ENCODE measurements at regions not wholly inside any gene's neighbourhood (a gene's known extent, or its start where the extent isn't known, plus 50 kb on each side); places are given as distances from the start of the nearest gene placed in this dataset.

DNA sequence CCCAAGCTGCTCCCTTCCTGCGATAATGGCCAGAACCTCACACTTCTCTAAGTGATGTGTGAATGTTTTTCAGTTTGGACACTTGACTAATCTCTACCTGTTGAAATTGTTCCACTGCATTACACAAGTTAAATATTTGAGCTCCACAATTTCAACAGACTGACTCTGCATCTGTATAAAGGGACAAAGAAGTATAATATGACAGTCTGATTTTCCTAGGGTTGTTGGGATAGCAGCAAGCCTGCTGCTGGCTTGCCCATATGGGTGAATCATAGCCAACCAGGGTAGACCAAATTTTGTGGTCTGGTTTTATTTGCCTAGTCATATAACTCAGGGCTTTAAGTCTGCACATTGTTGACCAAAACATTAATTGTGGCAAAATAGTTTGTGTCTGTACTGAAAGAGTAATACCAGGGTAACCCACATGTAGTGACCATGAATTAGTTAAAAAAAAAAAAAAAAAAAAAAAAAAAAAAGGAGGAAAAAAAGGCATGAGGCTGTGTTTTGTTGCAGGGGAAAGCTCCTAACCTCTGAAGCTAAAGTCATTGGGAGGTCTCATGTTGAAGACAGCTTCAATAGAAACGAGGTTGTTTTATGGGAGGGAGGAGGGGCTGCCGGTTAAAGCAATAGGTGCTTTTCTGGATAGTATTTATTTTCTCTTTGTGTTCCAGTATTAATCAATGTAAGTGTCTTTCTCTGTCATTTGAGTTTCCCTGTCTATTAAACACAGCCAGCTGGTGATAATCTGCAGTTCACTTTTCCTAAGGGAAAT is 534.2 kb downstream of the RAB28 start:
- 46% methylated on average over 3 of the region's 3 CpGs for WGBS (ENCODE audit: missing lambda C conversion rate)
- no peak for TF ChIP-seq CHD4 (IDR thresholded peaks at IDR 0.05; ENCODE audit: borderline replicate concordance)
- TF ChIP-seq RCOR1 (IDR thresholded peaks at IDR 0.05; ENCODE audit: low read depth, low read length), result no peak
- TF ChIP-seq JUNB (IDR thresholded peaks at IDR 0.05), result no peak
- no peak for TF ChIP-seq NFE2L2 (conservative IDR thresholded peaks at IDR 0.05; ENCODE audit: low read length)
- TF ChIP-seq BHLHE40 (IDR thresholded peaks at IDR 0.05; ENCODE audit: low read depth, low read length), result no peak
- no peak for TF ChIP-seq CBX8 (IDR thresholded peaks at IDR 0.05)
- TF ChIP-seq ATOH8 (CRISPR knock-in tag; IDR thresholded peaks at IDR 0.05; ENCODE audit: low read depth), result no peak
- TF ChIP-seq, protein P1, sequence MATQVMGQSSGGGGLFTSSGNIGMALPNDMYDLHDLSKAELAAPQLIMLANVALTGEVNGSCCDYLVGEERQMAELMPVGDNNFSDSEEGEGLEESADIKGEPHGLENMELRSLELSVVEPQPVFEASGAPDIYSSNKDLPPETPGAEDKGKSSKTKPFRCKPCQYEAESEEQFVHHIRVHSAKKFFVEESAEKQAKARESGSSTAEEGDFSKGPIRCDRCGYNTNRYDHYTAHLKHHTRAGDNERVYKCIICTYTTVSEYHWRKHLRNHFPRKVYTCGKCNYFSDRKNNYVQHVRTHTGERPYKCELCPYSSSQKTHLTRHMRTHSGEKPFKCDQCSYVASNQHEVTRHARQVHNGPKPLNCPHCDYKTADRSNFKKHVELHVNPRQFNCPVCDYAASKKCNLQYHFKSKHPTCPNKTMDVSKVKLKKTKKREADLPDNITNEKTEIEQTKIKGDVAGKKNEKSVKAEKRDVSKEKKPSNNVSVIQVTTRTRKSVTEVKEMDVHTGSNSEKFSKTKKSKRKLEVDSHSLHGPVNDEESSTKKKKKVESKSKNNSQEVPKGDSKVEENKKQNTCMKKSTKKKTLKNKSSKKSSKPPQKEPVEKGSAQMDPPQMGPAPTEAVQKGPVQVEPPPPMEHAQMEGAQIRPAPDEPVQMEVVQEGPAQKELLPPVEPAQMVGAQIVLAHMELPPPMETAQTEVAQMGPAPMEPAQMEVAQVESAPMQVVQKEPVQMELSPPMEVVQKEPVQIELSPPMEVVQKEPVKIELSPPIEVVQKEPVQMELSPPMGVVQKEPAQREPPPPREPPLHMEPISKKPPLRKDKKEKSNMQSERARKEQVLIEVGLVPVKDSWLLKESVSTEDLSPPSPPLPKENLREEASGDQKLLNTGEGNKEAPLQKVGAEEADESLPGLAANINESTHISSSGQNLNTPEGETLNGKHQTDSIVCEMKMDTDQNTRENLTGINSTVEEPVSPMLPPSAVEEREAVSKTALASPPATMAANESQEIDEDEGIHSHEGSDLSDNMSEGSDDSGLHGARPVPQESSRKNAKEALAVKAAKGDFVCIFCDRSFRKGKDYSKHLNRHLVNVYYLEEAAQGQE (IDR thresholded peaks at IDR 0.05), result no peak
- TF ChIP-seq POLR2A (IDR thresholded peaks at IDR 0.05; ENCODE audit: low read length), result no peak
- no peak for TF ChIP-seq NPAS2 (CRISPR knock-in tag; IDR thresholded peaks at IDR 0.05; ENCODE audit: borderline replicate concordance)
- no peak for TF ChIP-seq ESRRA (IDR thresholded peaks at IDR 0.05; ENCODE audit: borderline replicate concordance, low read length)
- TF ChIP-seq ZC3H11A (IDR thresholded peaks at IDR 0.05), result no peak
- TF ChIP-seq FOSB (CRISPR knock-in tag; IDR thresholded peaks at IDR 0.05), result no peak
- Histone ChIP-seq H3K27ac (no peak overlapping the region), H3K4me1 (no peaks in the 10 kb centered on the region), H3K4me2 (no peak overlapping the region), H3K9me3 (no peaks in the 10 kb centered on the region), H3K4me3 (no peak overlapping the region)
- no peak for FAIRE-seq
- ATAC-seq, result no peak
- POLR2A ChIA-PET, result no interaction called here
- CTCF ChIA-PET, result no interaction called here
- DNase-seq (ENCODE audit: low read depth in 1 of 2, low spot score in 1 of 2), result no peak

- POLR2A ChIA-PET, result no interaction called here
- H3K9me3 ChIP-seq, result no peaks in the 10 kb centered on the region
- CTCF ChIA-PET, result no interaction called here
- no peak overlapping the region for H3K4me2 ChIP-seq
- no peak for DNase-seq (ENCODE audit: low read depth in 1 of 2, low spot score in 1 of 2)
- 56% methylated on average over 4 of the region's 4 CpGs for WGBS (ENCODE audit: missing lambda C conversion rate)
- no peak overlapping the region for H3K4me3 ChIP-seq
- ATAC-seq, result no peak
- no peak for TF ChIP-seq TP53 (CRISPR knock-in tag; IDR thresholded peaks at IDR 0.05)
- TF ChIP-seq KDM5A (IDR thresholded peaks at IDR 0.05), result no peak
- no peak for TF ChIP-seq EHMT2 (IDR thresholded peaks at IDR 0.05; ENCODE audit: low read depth)
- no peak for TF ChIP-seq NPAS2 (CRISPR knock-in tag; IDR thresholded peaks at IDR 0.05; ENCODE audit: borderline replicate concordance)
- no peak for TF ChIP-seq CBX2 (IDR thresholded peaks at IDR 0.05; ENCODE audit: borderline replicate concordance, low read depth)
- no peak for TF ChIP-seq POLR2AphosphoS2 (conservative IDR thresholded peaks at IDR 0.05; ENCODE audit: low read length)
- TF ChIP-seq HOXB5 (CRISPR knock-in tag; IDR thresholded peaks at IDR 0.05), result no peak
- TF ChIP-seq BCL3 (IDR thresholded peaks at IDR 0.05), result no peak
- no peak for TF ChIP-seq TFCP2L1 (CRISPR knock-in tag; IDR thresholded peaks at IDR 0.05)
- no peak for TF ChIP-seq GATA3 (IDR thresholded peaks at IDR 0.05; ENCODE audit: borderline replicate concordance)
- TF ChIP-seq, protein P2, sequence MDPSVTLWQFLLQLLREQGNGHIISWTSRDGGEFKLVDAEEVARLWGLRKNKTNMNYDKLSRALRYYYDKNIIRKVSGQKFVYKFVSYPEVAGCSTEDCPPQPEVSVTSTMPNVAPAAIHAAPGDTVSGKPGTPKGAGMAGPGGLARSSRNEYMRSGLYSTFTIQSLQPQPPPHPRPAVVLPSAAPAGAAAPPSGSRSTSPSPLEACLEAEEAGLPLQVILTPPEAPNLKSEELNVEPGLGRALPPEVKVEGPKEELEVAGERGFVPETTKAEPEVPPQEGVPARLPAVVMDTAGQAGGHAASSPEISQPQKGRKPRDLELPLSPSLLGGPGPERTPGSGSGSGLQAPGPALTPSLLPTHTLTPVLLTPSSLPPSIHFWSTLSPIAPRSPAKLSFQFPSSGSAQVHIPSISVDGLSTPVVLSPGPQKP (IDR thresholded peaks at IDR 0.05; ENCODE audit: low read depth, low read length), result no peak
- no peak for TF ChIP-seq PHF8 (IDR thresholded peaks at IDR 0.05; ENCODE audit: borderline replicate concordance, low read depth)
- no peak for TF ChIP-seq NFE2L2 (conservative IDR thresholded peaks at IDR 0.05; ENCODE audit: low read length)
- no peak for TF ChIP-seq SMC3 (IDR thresholded peaks at IDR 0.05)
- no peak for TF ChIP-seq FOSL2 (IDR thresholded peaks at IDR 0.05)
- TF ChIP-seq FOSL2 (CRISPR knock-in tag; IDR thresholded peaks at IDR 0.05), result no peak
- TF ChIP-seq KDM1A (IDR thresholded peaks at IDR 0.05; ENCODE audit: low read depth), result no peak
- no peak for TF ChIP-seq ATOH8 (CRISPR knock-in tag; IDR thresholded peaks at IDR 0.05; ENCODE audit: low read depth)
- no peaks in the 10 kb centered on the region for H3K4me1 ChIP-seq
- no peak overlapping the region for H3K27ac ChIP-seq
- no peak for FAIRE-seq
These were observed 541.1 kb downstream of the RAB28 start for GRCh38 chr4:12943069-12943468.
